Tibial nerve (tissue), 4 donors: ENCODE measurements at regions not wholly inside any gene's neighbourhood (a gene's known extent, or its start where the extent isn't known, plus 50 kb on each side); places are given as distances from the start of the nearest gene placed in this dataset.
"Not testable (repeated sequence)": the region's sequence is repeated elsewhere in the genome, so short reads cannot be mapped to it uniquely, and the experiment has no call there.

Experiments used
- CTCF ChIP-seq, 5 experiments: fragments of 200-600 bp in 3 of 5; fragments of 450-650 bp in 2 of 5; sonication (generic) in 3 of 5; IDR thresholded peaks; one replicate each; pipeline ENCODE4 v1.5.1; 2016 to 2019; ENCODE audit warnings: antibody characterized with exemption in 5 of 5, mild to moderate bottlenecking in 3 of 5, moderate library complexity in 2 of 5
- EP300 ChIP-seq, 2 donors: sonication (generic); formaldehyde crosslinking; IDR thresholded peaks; one replicate each; pipeline ENCODE4 v1.6.1; 2017; ENCODE audit warnings: antibody characterized with exemption in 2 of 2, mild to moderate bottlenecking in 1 of 2

DNA sequence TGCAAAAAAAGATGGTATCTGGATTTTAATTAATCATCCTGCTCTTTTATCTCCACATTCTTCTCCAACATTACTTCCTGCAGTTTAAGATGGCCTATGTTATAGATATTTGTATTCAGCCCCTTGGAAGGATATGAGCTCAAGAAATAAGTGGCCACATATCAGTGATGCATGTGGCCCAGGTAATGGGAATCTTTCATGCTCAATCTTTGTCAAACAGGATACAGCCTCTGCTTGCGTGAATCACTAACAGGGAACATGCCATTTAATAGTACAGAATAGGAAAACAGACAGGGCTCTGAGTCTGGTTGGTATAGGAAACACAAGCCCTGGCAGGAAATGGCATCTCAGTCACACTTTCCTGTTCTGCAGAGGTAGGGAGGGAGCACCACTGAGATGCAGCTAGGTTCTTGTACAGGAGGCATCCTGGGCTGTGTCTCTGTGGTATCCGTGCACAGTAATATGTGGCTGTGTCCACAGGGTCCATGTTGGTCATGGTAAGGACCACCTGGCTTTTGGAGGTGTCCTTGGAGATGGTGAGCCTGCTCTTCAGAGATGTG is 774.6 kb downstream of the TMEM121 start:
- TF ChIP-seq EP300, CTCF (IDR thresholded peaks at IDR 0.05): not testable (repeated sequence)
